ENCODE measurements at regions not wholly inside any gene's neighbourhood (a gene's known extent, or its start where the extent isn't known, plus 50 kb on each side); places are given as distances from the start of the nearest gene placed in this dataset.
"Not testable (repeated sequence)": the region's sequence is repeated elsewhere in the genome, so short reads cannot be mapped to it uniquely, and the experiment has no call there.

- DNase-seq (ENCODE audit: low read depth), result no peak
Observed at GRCh38 chr4:26044983-26045382, 131.0 kb downstream of the SMIM20 start.

- no peak for DNase-seq (ENCODE audit: low read depth)
Observed at GRCh38 chr4:26047795-26048194, 133.8 kb downstream of the SMIM20 start.

- DNase-seq (ENCODE audit: low read depth), result peak; percentile 49
Observed at GRCh38 chr4:26048378-26048882, 134.4 kb downstream of the SMIM20 start.

GRCh38 chr4:26048950-26049349, 134.9 kb downstream of the SMIM20 start:
- no peak for DNase-seq (ENCODE audit: low read depth)

DNA sequence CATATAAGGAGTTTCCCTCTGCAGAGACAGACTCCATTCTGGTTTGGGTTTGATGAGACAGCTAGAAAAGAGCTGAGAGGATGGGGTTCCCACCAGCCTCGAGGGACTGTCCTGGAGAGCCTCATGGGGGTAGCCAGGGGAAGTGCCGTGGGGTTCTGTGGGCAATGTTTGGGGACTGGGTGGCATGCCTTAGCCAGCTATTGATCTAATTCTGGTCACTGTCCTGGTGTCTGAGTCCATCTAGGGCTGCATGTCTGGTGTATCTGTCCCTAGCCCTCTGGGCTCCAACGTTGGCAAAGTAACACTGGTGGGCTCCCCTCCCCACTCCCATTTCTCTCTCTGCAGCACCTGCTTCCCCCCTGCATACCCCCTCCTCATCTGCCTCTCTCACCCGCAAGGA, 135.4 kb downstream of the SMIM20 start:
- no peak for DNase-seq (ENCODE audit: low read depth)

DNA sequence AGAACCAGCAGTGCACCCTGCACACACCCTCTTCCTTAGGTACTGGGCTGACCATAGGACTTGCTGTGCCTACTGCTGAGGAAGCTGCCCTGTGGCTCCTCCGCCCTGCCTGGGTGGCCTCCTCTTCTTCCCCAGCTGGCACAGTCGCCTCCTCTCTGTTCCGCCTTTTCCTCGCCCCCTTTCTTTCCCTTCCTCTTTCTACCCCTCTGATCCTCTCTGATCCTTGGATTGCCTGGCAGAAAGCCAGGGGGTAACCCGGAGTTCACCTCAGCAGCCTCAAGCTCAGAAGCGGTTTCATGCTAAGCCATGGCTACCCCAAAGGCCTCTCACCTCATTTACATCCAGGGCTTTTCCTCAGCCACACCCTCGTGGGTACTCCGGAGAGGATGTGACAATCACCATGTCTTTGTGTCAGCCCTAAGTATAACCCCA, 136.2 kb downstream of the SMIM20 start:
- no peak for DNase-seq (ENCODE audit: low read depth)

DNA sequence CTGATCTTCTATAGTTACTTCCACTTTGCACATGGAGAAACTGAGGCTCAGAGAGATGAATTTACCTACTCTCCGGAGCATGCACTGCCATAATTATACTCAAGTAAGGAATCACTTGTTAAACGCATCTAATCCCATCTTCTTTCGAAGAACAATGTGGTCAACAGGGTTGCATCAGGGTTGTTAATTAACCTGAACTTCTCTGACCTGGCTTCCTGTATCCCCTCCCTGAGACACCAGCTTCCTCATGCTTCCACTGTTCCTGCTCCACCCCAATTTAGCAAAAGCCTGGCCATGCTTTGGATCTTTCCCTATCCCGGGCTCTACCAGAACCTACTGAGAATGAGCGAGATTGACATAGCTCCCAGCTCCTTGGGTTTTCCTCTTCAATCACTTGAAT, 136.7 kb downstream of the SMIM20 start:
- DNase-seq (ENCODE audit: low read depth), result no peak

GRCh38 chr4:26051240-26051639, 137.2 kb downstream of the SMIM20 start:
- DNase-seq (ENCODE audit: low read depth), result no peak

- DNase-seq (ENCODE audit: low read depth), result no peak
Observed at GRCh38 chr4:26052663-26053541, 138.9 kb downstream of the SMIM20 start.

DNA sequence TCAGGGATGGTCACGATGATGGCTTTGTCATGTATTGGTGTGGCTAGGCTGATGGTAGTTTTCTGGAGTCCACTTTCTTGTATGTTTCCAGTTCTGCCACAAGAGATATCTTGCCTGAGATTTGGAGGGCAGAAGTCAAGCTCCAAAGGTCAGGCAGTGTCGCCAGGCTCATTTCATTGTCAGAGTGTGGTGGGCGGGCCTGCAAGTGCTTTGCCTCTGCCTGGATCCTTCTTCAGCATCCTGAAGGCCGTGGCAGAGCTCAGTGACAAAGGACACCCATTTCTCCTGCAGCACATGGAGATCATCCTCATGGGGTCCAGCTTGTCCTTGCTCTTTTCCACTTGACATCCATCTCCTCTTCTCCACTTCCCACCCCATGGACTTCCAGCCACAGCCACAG, 139.7 kb downstream of the SMIM20 start:
- no peak for DNase-seq (ENCODE audit: low read depth)

- DNase-seq (ENCODE audit: low read depth), result no peak
Observed at GRCh38 chr4:26055855-26056254, 141.8 kb downstream of the SMIM20 start.

GRCh38 chr4:26056406-26056805, 142.4 kb downstream of the SMIM20 start:
- no peak for DNase-seq (ENCODE audit: low read depth)

GRCh38 chr4:26057839-26058238, 143.8 kb downstream of the SMIM20 start:
- DNase-seq (ENCODE audit: low read depth), result not testable (repeated sequence)

- no peak for DNase-seq (ENCODE audit: low read depth)
Observed at GRCh38 chr4:26058537-26058936, 144.5 kb downstream of the SMIM20 start.

DNA sequence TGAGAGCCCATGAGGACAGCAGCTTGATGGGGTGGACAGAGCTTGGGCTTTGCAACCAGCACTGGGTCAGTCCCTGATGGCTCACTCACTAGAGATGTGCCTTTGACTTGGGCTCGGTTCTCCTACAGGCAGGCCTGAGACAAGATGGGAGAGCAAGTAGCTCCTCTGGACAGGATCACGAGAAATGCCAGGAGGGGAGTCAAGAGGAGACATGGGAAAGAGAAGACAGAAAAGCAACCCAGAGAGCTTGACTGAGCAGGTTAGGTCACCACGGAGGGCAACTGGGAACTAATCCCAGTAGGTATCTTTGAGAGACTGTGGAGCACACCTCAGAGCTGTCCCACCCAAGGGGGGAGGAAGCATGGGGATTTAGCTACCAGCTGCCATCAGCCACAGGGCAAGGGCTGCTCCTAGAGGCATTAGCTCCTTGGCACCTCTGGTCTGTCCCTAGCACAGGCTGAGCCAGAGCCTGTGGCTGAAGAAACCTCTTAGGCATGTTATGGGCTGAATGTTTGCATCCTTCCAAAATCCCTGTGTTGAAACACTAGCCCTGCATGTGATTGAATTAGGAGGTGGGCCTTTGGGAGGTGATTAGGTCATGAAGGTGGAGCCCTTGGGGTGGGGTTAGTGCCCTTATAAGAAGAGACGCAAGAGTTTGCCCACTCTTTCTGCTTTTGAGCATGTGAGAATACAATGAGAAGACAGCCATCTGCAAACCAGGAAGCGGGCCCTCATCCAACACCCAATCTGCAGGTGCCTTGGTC, 145.6 kb downstream of the SMIM20 start:
- no peak for DNase-seq (ENCODE audit: low read depth)

- DNase-seq (ENCODE audit: low read depth), result no peak
Observed at GRCh38 chr4:26060286-26060685, 146.3 kb downstream of the SMIM20 start.

DNA sequence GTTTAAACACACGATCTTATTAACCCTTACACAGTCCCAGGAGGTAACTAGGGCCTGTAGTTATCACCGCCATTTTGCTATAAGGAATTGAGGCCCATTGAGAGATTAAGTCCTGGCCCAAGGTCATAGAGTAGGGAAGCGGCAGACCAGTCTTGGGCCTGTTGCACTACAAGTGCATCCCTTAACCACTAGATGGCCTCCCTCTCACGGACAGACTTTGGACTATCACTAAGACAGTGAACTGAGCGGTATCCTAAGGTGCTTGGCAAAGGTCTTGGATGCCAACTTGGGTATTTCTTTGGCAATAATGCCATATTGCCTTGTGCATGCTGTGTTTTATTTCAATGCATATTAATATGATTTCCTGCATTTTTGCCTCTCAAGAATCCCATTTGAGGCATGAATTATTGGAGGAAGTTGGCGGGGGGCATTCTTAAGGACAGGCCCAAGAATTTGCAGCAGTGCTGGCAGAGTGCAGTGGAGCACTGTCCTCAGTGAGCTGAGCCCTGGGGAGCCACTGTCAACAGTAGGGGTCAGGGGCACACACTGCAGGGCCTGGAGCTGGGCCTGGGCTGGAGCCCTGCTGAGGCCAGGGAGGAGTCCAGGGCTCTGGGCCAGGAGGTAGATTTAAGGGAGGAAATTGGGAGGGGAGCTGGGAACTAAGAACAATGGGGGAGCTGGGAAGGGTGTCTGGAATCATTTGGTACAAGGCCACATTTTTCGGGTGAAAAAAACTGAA, 147.4 kb downstream of the SMIM20 start:
- DNase-seq (ENCODE audit: low read depth), result no peak

DNA sequence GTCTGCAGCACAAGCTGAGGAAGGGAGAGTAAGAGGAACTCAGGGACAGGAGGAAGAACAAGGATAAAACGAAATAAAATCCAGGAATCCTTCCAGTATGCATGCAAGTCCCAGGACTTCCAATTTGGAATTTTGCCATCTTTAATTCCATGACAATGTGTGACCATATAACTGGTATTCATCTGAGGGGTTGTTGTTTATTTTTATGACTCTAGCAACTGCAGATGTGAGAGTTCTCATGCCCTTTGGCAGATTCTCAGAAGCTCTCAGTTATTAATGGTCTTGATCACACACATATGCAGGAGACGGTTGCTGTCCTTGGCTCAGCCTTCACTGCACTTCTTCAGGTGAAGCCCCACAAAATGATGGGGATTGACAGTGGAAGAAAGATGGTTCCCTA, 148.2 kb downstream of the SMIM20 start:
- no peak for DNase-seq (ENCODE audit: low read depth)

DNA sequence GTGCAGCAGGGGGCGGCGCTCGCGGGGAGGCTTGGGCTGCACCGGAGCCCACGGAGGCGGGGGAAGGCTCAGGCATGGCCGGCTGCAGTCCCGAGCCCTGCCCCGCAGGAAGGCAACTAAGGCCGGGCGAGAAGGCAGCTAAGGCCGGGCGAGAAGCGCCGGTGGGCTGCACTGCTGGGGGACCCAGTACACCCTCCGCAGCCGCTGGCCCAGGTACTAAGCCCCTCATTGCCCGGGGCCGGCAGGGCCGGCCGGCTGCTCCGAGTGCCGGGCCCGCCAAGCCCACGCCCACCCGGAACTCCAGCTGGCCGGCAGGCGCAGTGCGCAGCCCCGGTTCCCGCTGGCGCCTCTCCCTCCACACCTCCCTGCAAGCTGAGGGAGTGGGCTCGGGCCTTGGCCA, 150.0 kb downstream of the SMIM20 start:
- DNase-seq (ENCODE audit: low read depth), result not testable (repeated sequence)

DNA sequence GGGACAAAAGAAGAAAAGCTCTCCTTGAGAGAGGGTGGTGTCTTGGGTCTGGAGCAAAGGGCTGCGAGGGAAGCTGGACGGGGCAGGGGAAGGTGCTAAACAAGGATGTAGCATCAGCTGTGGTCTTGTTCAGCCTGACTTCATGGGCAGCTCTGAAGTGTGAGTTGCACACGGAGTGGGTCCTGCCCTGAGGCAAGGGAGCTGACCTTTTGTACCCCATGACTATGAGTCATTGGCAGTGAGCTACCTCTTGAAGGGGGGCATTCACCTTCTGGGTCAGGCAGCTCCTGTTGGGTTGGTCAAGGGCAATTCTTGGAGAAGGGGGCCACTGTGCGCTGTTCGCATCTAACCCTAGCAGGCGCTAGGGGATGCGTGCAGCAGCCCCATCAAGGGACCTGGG, 151.8 kb downstream of the SMIM20 start:
- no peak for DNase-seq (ENCODE audit: low read depth)

GRCh38 chr4:26067035-26067434, 153.0 kb downstream of the SMIM20 start:
- DNase-seq (ENCODE audit: low read depth), result no peak

DNA sequence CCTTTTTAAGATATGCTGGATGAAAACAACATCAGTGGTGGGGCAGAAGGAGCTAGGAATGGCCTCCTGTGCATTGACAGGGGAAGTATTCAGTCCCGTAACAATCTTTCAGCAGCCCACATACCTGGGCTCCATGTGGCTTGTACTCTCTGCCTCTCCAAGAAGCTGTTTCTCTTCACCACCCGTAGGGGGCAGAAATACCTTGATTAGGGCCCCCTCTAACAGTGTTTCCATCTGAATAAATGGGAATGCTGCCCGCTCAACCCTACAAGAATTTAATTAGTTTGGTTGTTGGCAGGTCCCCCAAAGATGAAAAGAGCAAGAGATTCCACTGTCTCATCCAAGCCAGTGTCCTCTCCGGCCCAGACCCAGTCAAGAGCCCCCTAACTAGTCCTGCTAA, 155.2 kb downstream of the SMIM20 start:
- no peak for DNase-seq (ENCODE audit: low read depth)
